ENCODE measurements at regions not wholly inside any gene's neighbourhood (a gene's known extent, or its start where the extent isn't known, plus 50 kb on each side); places are given as distances from the start of the nearest gene placed in this dataset.

DNA sequence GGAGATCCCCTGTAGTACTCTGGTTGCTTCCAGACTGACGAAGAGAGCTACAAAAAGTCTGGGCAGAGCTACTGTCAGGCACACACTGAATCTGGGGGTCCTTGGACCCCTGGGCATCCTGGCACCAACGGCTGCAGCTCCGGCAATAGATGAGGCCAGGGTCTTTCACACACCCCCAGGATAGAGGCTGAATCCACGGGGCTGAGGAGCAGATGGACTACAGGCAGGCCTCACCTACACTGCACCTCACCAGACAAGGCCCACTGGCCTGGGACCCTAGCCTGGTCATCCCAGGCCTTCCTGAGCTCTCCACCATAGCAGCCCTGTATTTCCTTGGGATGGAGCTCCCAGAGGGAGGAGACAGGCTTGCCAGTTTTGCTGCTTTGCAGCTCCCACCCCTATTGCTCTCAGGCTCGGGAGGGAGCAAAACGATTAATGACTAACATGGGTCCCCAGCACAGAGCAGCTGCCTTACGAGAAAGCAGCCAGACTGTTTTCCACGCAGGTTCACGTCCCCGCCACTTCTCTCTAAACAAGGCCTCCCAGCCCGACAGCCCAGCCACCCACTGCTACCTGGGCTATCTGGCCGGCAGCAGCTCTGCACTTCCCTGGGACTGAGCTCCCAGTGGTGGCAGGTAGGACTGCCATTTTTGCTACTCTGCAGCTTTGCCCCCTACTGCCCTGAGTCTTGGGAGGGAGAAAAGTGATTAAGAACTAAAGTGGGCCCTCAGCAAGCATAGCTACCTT is 1022.5 kb upstream of the ADGRL2 start:
- TF ChIP-seq POLR2A (IDR thresholded peaks at IDR 0.05), result no peak
- TF ChIP-seq, protein P1, sequence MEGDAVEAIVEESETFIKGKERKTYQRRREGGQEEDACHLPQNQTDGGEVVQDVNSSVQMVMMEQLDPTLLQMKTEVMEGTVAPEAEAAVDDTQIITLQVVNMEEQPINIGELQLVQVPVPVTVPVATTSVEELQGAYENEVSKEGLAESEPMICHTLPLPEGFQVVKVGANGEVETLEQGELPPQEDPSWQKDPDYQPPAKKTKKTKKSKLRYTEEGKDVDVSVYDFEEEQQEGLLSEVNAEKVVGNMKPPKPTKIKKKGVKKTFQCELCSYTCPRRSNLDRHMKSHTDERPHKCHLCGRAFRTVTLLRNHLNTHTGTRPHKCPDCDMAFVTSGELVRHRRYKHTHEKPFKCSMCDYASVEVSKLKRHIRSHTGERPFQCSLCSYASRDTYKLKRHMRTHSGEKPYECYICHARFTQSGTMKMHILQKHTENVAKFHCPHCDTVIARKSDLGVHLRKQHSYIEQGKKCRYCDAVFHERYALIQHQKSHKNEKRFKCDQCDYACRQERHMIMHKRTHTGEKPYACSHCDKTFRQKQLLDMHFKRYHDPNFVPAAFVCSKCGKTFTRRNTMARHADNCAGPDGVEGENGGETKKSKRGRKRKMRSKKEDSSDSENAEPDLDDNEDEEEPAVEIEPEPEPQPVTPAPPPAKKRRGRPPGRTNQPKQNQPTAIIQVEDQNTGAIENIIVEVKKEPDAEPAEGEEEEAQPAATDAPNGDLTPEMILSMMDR (IDR thresholded peaks at IDR 0.05), result no peak
